Ovary (tissue), 3 donors: ENCODE measurements at regions not wholly inside any gene's neighbourhood (a gene's known extent, or its start where the extent isn't known, plus 50 kb on each side); places are given as distances from the start of the nearest gene placed in this dataset.

ENCODE experiments used
- EP300 ChIP-seq: sonication (generic); formaldehyde crosslinking; IDR thresholded peaks from one replicate; pipeline ENCODE4 v1.6.1; 2017; ENCODE audit warnings: antibody characterized with exemption
- POLR2A ChIP-seq: fragments of 450-650 bp; IDR thresholded peaks from one replicate; pipeline ENCODE4 v1.6.1; 2017; ENCODE audit warnings: antibody characterized with exemption, mild to moderate bottlenecking, moderate library complexity
- TF ChIP-seq, protein P1 (sequence below), 3 donors: fragments of 450-650 bp in 2 of 3; fragments of 200-600 bp in 1 of 3; IDR thresholded peaks; one replicate each; pipeline versions ENCODE4 v1.5.1 to v1.8.0; 2016 to 2022; ENCODE audit warnings: antibody characterized with exemption in 3 of 3, mild to moderate bottlenecking in 1 of 3
- donor health status: DM: no; HTN: no; CAD: no.

DNA sequence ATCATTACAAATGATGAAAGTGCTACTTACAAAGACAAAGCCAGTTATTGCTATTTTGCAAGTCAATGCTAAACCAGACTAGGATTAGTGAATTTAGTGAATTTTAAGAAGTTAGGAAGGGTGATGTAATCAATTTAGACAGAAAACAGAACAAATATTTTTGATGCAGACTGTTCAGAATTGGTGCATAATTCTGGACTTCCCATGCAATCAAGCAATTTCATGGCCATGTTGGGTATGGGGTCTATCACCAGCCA lies 85.4 kb downstream of the CH25H start:
- TF ChIP-seq, protein P1, sequence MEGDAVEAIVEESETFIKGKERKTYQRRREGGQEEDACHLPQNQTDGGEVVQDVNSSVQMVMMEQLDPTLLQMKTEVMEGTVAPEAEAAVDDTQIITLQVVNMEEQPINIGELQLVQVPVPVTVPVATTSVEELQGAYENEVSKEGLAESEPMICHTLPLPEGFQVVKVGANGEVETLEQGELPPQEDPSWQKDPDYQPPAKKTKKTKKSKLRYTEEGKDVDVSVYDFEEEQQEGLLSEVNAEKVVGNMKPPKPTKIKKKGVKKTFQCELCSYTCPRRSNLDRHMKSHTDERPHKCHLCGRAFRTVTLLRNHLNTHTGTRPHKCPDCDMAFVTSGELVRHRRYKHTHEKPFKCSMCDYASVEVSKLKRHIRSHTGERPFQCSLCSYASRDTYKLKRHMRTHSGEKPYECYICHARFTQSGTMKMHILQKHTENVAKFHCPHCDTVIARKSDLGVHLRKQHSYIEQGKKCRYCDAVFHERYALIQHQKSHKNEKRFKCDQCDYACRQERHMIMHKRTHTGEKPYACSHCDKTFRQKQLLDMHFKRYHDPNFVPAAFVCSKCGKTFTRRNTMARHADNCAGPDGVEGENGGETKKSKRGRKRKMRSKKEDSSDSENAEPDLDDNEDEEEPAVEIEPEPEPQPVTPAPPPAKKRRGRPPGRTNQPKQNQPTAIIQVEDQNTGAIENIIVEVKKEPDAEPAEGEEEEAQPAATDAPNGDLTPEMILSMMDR (IDR thresholded peaks at IDR 0.05): no peak
- TF ChIP-seq POLR2A (no peak), EP300 (no peak)
